NCI-H1417 (cell line): ENCODE measurements at regions not wholly inside any gene's neighbourhood (a gene's known extent, or its start where the extent isn't known, plus 50 kb on each side); places are given as distances from the start of the nearest gene placed in this dataset.
A peak's percentile ranks its signal among the peaks of the same experiment; 100 is the strongest.

Experiments used
- DNase-seq, 3 experiments: peaks; one replicate each; lab custom pipeline; 2025; lab: John Stamatoyannopoulos, UW

DNA sequence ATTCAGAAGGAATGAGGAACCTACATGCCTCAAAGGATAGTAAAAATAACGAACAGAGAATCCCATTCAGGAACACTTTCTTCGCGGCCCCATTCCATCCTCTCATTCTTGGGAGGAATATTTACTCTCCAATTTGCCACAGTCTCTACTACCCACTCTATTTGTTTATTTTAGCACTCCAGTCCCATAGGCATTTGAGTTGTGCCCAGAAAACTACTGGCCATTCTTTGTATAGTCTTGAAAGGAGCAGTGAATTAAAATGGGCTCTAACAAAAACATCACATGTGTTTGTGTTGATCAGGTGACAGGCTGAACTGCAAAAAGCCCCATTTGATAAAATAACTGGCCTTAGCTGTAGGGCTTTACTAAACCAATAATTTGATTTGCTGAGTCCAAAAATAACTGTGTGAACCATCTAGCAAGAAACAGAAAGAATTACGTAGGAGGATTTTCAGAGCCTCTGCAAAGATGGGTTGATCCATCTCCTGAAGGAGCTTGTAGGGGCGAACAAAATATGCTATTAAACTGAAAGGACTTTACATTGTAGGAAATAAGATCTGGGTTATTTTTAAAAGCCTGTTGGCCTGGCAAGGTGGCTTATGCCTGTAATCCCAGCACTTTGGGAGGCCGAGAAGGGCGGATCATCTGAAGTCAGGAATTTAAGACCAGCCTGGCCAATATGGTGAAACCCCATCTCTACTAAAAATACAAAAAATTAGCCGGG is 142.3 kb upstream of the CPNE8 start:
- peak in 1 of 3 experiments; percentile 5 for DNase-seq

DNA sequence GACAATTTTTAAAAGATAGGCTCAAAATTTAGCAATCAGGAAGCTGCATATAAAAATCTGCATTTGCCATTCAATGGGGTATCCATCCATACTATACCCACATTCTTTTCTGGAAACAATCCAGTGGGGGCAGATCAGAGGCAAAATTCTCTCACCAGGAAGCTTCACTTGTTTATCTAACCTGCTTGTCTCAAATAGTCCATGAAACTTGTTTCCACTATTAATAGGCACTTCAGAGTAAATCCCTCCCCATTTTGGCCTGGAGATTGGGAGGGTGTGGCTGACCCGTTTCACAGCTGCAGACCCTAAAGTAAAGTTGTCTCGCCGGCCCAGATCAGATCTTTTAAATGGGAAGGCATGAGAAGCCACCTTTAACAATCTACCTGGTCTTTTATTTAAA is 139.4 kb upstream of the CPNE8 start:
- no peak for DNase-seq

DNA sequence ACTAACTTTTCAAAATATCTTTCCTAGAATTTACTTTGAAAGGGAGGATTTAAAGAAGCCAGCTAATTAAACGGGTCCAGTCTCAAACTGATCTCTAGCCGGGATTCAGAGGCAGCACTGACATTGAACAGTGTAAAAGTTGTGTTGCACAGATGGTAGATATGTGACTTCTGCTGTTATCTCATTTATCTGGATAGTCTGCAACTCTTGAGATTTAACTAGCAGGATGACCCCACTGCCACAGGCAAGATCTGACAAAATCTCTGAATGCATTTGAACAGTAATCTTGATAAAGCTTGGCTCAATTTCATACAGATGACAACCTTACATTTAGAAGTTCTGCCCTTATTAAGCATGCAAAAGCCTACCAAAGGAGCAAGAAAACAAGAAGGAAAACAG is 138.0 kb upstream of the CPNE8 start:
- DNase-seq, result no peak

DNA sequence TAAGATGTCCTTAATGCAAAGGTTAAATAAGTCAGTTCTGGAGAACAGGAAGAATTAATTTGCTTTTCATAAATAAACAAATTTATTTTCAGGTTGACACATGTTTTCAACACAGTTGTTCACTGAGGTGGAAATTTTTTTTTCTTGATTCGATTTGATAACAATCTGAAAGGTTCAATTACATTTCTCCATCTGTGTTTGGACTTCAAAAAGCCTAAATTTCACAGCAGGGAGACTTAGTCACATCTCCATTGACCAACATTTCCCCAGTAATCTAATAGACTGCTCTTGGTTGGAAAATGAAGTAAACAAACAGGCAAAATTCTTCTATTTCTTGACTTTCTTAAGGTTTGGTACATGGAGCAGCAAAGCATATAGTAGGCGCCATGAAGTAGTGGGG is 134.9 kb upstream of the CPNE8 start:
- no peak for DNase-seq

DNA sequence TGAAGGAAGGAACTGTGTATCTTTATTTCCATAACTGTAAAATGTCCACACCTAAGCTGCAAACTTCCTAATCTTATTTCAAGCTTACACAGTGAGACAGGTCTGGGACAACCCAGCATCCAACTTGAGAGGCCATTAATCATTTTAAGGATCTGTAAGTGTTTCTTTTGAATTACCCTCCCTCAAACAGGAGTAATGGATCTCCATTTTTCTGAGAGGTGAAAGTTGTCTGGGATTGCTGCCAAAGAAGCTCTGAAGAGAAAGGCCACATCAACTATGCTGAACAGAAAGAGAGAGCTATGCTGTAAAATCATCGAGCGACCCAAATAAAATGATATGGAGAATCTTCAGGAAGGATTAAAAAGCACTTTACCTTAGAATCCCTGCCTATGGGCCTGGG is 131.7 kb upstream of the CPNE8 start:
- peak in 1 of 3 experiments; percentile 73 for DNase-seq

DNA sequence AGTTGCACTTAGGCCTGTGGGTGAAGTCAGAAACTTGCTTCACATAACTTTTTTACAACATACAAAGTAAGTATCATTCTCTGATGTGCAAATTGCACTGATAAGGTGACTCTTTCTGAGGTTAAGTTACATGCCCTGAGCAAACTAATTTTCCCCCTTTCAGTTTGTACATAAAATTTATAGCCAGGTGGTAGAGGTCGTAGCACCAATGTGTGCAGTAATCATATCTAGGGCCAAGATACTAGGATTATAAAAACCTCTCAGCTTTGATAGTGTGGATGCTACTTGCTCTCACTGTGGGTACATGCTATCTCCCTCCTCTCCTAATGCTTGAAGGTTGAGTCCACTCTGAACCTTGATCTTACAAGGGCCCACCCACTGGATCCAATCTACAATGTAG is 130.7 kb upstream of the CPNE8 start:
- no peak for DNase-seq

DNA sequence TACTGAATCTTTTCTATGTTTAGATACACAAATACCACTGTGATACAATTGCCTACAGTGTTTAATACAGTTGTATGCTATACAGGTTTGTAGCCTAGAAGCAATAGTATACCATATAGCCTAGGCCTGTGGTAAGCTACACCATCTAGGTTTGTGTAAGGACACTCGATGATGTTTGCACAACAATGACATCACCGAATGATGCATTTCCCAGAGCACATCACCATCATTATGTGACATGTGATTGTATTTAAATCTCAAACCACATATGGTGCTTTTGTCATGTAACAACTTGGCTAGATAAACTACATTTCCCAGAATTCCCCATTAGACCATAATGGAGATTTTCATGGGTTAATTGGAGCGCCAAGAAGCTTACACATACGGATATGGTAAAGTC is 128.4 kb upstream of the CPNE8 start:
- no peak for DNase-seq

DNA sequence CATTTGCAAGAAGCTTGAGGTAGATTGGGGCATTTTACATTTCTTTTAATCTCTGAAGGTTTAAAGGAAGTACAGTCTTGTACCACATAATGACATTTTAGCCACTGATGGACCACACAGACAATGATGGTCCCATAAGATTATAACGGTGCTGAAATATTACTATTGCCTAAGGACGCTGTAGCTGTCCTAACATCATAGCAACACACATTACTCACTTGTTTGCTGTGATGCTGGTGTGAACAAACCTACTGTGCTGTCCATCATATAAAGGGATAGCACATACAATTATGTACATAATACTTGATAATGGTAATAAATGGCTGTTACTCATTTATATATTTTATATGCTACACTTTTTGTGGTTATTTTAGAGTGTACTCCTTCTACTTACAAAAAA is 127.1 kb upstream of the CPNE8 start:
- no peak for DNase-seq

DNA sequence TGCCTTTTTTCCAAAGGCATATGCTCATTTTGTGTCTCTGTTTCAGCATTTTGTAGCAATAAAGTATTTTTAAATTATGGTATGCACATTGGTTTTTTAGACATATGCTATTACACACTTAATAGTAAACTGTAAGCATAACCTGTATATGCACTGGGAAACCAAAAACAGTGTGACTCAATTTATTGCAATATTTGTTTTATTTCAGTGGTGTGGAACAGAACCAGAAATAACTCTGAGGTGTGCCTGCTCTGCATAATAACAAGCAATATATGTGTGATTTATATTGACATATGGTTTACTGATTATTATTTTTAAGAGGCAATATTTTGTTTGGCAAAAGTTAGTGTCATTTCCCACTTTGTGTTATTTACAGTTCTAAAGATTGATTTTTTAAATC is 126.6 kb upstream of the CPNE8 start:
- DNase-seq, result no peak

DNA sequence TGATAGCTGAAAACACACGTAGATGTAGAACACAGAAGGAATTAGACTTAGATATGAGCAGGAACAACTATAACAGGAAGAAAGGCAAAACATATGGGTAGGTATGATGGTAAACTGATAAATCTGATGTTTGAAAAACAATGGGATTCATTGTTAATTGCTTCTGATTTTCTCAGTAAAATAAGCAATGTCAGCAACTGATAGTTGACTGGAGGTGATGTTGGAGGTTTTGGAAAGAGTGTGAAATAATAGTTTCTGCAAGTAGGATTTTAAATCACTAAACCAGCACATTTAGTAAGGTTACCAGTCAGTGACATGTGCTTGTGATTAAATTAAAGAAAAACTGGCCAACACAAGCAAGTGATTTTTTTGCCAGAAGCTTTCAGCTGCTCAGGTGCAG is 123.0 kb upstream of the CPNE8 start:
- no peak for DNase-seq

DNA sequence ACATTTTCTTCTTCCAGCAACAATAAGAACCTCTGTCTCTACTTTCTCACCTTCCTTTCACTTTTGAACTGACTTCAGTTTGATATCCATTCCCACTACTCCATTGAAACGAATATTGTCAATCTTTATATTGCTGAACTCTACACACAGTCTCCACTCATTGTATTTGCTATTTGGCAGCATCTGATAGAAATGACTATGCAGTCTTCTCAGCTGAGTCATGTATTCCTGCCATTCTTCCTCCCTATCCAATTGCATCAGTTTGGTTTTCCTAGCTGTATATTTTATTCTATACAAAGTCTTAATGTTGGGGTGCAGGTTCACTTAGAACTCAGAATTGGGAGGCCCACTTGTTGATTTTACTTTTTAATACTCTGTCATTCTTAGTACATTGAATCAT is 107.5 kb upstream of the CPNE8 start:
- DNase-seq, result no peak

DNA sequence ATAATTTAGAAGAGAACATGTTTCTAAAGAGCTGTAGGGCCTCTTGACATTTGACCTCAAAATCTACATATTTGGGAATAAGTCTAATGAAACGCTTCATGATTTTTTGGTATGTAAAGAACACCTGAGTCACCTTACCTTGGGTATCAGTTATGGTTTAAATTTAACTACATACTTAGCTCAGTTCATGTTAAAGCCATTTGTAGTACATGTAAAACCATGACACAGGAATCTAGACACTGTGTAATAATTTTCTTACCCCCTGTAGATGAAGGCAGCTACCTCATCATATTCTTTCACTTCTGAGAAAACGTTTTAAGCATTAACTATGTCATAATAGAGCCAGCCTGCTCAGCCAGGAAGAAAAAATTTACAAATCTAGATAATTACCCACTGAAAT is 105.8 kb upstream of the CPNE8 start:
- DNase-seq, result no peak

DNA sequence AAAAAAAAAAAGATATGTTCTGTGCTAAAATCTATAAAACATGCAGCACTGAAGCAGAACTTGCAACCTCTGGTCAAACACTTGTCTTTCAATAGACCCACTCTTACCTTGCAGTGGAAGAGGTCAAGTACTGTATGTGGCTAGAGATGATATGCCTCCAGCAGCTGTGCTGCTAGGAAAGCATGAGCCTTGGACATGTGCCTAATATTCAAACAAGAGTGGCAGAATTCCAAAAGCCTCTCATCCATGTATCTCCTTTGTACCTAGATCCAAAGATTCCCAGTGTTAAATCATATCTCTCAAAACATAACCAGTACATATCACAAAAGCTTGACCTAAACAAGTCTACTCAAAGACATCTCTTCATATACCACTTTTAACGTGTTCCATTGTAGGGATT is 105.0 kb upstream of the CPNE8 start:
- DNase-seq, result peak in 1 of 3 experiments; percentile 38

DNA sequence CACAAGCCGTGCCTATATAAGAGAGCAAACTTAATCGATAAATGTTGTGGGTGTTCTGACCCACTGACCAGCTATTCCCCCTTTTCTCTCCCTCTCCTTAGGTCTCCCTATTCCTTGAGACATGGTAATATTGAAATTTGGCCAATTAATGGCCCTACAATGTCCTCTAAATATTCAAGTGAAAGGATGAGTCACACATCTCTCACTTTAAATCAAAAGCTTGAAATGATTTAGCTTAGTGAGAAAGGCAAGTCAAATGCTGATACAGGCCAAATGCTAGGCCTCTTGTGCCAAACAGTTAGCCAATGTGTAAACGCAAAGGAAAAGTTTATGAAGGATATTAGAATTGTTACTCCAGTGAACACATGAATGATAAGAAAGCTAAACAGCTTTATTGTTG is 102.2 kb upstream of the CPNE8 start:
- no peak for DNase-seq

DNA sequence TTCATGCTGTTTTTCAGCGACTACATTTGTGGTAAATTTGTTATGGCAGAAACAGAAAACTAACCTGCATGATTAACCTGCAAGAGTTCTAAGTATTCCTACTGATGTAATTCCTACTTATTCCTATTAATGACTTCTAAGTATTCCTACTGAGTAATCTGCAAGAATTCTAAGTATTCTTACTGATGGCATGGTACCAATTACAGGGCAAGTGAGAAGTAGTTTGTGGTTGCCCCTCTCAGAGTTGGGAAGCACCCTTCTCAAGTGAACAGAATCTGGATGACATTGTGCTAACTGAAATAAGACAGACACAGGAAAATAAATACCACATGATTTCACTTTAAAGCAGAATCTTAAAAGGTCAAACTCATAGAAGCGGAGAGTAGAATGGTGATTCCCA is 100.9 kb upstream of the CPNE8 start:
- no peak for DNase-seq

DNA sequence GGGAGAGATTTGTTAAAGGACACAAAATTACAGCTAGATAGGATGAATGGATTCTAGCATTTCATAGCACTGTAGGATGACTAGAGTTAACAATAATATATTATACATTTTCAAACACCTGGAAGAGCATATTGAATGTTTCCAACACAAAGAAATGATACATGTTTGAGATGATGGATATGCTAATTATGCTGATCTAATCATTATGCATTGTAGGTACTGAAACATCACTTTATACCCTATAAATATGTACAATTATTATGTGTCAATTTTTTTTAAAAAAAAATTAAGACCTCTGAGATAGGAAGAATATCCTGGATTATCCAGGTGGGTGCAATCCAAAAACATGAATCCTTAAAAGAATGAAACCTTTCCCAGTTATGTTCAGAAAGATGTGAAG is 100.3 kb upstream of the CPNE8 start:
- no peak for DNase-seq

DNA sequence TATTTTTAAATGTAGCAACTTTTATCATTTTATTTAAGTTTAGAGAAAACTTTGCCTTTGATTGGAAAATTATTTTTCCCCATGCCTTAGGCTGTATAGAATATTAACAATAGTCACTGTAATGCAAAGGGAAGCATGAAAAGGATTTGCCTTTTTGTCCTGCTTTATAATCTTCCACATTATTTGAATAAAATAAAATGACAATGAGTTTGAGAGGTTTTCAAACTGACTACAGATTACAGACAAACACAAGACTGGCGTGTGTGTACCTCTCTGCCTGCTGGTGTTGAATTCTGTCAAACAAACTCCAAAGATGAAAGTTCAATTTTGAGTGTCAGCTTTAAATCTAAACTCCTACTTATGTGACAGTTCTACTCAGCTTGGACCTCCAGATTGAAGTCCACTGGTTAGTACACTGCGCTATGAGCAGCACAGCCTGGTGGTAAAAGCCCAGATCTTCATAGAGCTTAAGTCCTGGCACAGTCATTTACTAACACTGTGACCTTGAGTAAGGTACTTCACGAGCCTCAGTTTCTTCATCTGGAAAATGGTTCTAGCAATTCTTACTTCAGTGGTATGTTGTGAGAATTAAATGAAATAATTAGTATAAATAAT is 98.3 kb upstream of the CPNE8 start:
- DNase-seq, result no peak

DNA sequence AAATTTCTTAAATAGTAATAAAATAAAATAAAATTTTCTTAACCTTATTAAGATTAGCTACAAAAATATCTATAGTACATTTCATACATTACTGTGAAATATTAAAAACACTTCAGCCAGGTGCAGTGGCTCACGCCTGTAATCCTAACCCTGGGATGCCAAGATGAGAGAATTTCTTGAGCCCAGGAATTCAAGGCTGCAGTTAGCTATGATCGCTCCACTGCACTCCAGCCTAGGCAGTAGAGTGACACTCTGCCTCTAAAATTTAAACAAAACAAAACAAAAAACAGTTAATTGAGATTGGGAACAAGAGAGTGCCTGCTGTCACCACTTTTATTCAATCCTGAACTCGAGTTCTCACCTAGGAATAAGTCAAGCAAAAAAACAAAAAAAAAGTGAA is 95.0 kb upstream of the CPNE8 start:
- no peak for DNase-seq

DNA sequence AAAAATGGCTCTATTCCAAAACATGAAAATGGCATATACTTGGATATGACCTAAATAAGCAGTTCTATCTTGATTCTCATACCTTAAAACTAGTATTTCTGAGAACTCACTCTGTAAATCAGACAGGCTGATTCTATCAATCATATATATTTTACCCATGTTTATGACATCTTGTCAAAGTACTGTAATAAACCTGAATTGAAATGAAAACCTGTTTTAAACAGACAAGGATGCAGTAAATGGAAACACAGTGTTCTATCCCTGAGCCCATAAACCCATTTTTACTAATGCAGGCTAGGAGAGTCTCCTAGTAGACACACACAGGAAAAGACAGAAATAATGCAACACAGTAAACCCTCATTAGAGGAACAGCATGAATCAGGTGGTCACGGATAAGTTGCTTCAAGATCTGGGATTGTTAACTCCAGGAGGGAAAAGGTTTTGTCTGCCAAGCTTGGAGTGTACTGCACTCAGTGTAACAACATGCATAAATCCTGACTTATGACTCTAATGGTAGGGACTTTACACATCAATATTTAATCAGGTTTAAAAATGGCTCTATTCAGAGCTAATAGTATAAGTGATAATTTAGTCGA is 93.6 kb upstream of the CPNE8 start:
- peak in 2 of 3 experiments; percentile 22 to 52 for DNase-seq

DNA sequence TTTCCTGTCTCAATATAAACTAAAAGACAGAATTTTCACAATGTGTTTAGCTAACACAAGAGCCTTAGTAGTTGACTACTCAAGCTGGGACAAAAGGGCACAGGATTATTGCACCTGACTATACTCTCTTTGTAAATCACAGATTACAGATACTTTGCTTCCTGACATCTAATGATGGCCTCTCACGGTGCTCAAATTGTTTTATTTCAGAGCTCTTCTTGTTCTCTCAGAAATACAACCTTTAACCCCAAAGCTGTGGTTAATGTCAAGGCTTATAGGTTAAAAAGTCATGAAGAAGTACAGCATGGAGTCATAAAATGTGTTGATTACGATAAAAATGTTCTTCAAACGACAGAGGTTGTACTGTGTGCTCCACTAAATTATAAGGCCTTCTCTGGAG is 89.9 kb upstream of the CPNE8 start:
- DNase-seq, result no peak

DNA sequence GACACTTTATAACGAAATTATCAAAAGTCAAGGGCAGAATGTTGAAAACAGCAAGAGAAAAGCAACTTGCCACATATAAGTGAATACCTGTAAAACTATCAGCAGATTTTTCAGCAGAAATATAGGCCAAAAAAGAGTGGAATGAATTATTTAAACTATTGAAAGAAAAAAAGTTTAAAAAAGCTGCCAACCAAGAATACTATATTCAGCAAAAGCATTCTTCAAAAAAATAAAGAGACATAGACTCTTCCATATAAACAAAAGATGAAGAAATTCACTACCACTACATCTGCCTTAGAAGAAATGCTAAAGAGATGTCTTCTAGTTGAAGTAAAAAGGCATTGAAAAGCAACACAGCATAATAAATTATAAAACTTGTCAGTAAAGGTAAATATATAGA is 80.6 kb upstream of the CPNE8 start:
- no peak for DNase-seq

DNA sequence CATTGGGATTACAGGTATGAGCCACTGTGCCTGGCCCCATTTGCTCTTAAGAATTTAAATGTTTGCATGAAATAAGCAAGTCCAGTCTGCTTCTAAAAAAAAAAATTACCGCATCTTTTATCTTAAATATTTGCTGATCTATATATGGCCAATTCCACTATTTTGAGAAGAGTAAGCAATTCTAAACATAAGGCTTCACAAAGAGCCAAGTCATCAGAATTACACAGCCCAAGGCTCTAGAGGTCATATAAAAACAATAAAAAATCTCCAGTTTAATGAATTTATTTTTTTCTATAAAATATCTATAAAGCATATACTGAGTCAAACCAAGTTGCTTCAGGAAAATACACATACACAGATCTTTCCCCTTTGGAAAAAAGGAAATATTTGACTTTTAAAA is 79.0 kb upstream of the CPNE8 start:
- no peak for DNase-seq

DNA sequence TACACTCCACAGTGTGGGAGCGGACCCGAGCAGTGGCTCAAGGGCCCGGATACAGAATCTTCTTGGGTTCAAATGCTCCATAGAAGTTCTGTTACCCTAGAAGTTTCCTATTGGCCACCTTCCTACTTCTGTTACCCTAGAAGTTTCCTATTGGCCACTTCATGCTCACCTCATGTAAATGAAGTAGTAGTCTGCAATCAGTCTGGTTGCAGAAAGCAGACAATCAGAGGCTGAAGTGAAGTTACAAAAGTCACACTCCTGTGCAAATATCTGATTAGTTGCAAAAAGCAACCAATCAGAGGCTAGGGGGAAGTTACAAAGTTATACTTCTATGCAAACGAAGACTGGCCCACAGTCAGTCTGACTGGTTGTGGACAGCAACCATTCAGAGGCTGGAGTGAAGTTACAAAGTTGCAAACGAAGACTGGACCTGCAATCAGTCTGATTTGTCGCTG is 77.8 kb upstream of the CPNE8 start:
- no peak for DNase-seq

DNA sequence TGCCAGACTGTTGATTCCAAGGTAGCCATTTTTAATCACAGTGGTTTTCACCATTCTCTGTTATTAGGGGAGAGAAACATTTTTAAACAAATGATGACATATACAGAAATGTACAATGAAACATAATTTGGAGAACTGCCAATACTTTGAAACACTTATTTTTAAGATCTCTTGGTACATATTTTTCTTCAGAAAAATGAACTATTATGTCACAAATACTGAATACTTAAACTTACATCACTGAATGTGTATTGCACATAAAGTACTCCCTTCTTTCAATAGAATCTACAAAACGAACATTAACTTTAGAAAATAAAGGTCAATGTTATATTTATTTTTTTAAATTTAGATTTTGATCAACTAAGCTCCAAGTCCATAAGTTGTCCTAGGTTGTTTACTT is 71.7 kb upstream of the CPNE8 start:
- DNase-seq, result no peak
